NOMO-1 treated with DMSO at 0.1 percent for 48 hours (cell line): ENCODE measurements at regions not wholly inside any gene's neighbourhood (a gene's known extent, or its start where the extent isn't known, plus 50 kb on each side); places are given as distances from the start of the nearest gene placed in this dataset.
"Not testable (repeated sequence)": the region's sequence is repeated elsewhere in the genome, so short reads cannot be mapped to it uniquely, and the experiment has no call there.

Experiments
- DNase-seq: peaks from one replicate; lab custom pipeline; 2025; ENCODE audit not compliant: unreplicated experiment; lab: John Stamatoyannopoulos, UW

- DNase-seq: no peak
Measured at GRCh38 chr18:79579807-79580497, 99.7 kb upstream of the CTDP1 start.

DNA sequence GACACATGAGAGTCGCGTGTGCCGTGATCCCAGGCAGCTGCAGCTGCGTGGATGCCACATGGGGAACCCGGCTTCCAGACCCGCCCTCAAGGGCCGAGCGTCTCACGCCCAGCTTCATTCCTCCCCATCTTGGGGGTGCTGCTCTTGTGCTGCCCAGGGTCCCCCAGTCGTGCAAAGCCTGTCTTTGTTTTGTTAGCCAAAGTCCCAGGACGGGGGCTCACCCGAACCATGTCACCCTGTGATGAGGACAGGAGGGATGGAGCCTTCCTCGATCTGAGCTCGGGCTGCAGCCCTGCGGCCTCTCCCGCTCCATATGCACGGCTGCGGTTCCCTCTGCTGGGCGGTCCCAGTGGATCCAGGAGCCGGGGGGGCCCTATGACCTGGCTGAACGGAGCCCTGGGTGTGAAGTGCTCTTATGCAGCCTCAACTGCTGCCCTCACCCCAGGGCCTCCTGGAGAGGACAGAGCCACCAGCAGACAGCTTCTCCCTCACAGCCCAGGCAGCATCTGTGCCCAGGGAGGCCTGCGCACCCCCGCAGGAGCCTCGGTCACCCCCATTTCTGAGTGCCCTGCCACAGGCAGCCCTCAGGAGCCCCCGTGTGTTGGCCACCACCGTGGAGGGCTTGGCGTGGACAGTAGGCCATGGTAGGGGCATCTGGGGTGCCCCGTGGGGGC is 99.0 kb upstream of the CTDP1 start:
- DNase-seq: no peak

DNA sequence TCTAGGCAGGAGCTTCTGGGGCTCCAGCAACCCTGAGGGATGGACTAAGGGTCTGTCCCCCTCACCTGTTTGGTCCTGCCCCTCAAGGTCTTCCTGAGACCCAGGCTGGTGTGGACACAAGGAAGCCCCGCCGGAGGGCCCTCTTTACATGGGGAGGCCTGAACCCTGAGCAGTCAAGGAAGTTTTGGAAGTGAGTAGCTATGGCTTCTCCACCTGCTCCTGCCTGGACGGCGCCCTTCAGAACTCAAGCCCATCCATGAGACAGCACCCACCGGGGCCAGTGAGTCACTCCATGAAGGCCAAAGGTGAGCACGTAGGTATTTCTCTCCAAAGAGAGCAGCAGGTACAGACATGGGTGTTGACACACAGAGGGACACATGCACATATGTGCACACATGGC is 98.2 kb upstream of the CTDP1 start:
- no peak for DNase-seq

- no peak for DNase-seq
Measured at GRCh38 chr18:79581911-79582310, 97.7 kb upstream of the CTDP1 start.

DNA sequence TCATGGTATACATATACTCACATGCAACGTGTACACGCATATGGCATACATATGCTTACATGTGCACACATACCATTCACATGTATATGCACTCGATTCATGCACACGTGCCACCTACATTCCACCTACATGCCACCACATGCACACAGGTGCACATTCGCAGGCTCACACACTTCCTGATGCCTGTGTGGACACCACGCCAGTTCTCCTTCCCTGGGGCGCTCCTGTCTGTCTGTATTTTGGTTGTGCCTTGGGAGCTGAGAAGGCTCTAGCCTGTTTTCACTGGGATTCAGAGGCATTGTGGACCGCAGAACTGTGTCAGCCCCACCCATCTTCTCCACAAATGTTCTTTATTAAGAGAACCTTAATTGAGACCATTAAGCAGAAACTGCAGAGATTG is 96.6 kb upstream of the CTDP1 start:
- DNase-seq: no peak

DNA sequence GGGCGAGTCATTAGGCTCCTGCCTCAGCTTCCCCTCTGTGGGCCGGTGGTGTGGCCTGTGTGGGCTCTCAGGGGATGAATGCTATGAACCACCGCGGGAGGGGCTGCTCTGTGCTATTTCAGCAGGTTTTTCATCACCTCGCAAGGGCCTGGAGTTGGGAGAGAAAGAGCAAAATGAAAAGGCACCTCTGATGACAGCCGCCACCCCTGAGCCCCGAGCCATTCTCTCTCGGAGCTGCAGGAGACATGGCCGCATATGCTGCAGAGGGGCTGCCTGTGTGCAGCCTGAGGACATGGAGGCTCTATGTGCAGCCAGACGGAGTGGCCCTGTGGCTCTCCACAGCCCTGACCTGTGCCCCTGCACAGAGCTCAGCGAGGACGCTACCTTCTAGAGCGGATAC is 96.2 kb upstream of the CTDP1 start:
- no peak for DNase-seq

GRCh38 chr18:79583984-79584401 is 95.6 kb upstream of the CTDP1 start:
- peak; percentile 38 for DNase-seq

GRCh38 chr18:79584491-79585394 is 94.9 kb upstream of the CTDP1 start:
- no peak for DNase-seq

GRCh38 chr18:79585395-79586370 is 93.9 kb upstream of the CTDP1 start:
- DNase-seq: no peak

- no peak for DNase-seq
Measured at GRCh38 chr18:79586436-79587225, 93.0 kb upstream of the CTDP1 start.

GRCh38 chr18:79587226-79587741 is 92.3 kb upstream of the CTDP1 start:
- no peak for DNase-seq

GRCh38 chr18:79587779-79588635 is 91.6 kb upstream of the CTDP1 start:
- DNase-seq: no peak

DNA sequence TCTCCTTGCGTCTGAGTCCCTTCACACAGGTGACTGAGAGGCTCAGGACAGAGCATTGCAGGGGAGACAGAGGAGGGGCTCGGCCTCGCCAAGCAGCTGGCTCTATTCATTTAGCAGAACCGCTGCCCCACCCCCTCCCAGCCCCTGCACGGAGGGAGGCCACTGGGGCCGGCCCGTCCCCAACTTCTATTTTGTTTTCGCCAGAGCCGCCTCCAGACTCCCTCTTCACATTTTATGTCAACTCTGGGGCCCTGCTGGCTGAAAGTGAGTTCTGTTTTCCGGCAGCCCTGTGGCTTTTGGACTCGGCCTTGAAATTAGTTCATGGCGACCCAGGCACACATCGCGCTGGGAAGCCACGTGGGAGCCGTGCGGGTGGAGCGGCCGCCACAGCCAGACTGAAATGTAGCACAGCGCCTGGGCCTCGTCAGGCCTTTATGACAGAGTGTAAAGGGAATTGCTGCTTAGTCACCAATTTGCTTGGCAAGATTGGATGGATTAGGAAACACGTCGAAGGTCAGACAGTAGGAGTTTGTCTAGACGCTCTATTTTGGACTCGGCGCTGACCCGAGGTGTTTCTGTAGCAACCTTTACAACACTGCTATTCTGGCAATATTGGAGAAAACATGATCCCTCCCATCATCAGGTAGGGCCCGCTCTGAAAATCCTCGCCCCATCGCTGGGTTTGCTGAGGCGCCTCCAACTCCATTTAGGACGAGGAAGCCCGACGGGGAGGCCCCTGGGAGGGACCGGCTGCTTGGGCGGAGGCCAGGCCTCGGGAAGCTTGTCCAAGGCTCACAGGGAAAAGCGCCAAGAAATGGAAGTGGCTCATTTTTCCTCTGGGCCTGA is 90.7 kb upstream of the CTDP1 start:
- DNase-seq: no peak

- no peak for DNase-seq
Measured at GRCh38 chr18:79589601-79590091, 90.0 kb upstream of the CTDP1 start.

DNA sequence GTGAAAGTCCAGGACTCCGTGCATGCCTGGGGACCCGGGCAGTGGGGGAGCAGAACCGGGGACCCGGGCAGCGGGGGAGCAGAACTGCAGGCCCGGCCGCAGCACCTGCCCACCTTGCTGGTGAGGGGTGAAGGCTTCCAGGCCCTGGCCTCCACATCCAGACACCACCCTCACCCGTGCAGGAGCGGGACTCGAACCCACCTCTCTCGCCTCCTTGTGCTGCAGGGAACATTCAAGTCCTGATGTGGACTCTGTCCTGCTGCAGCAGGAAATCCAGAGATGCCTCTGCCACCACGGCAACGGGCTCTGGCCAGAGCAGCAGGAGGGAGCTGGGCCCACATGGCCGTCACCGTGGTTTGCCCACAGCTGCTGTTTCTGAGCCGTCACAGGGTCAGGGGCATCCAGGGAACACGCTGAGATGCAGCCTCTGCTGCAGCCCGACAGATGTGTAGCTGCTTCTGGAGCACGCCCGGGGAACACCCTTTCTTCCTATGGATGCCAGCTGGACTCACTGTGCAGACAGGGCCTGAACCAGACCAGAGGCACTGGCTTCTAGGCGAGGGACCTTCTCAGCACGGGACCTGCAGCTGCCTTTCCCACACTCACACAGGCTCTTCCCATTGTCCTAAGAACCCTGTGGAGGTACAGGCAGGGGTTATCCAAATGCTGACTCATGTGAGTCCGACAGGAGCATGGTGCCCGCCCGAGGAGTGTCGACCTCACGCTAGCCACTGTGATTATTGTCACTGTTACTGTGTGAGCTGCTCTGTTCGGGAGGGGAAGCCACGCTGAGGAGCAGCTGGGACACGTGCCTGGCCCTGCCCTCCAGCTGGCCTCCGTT is 89.2 kb upstream of the CTDP1 start:
- DNase-seq: no peak

GRCh38 chr18:79591032-79591308 is 88.6 kb upstream of the CTDP1 start:
- no peak for DNase-seq

GRCh38 chr18:79592684-79593083 is 86.9 kb upstream of the CTDP1 start:
- not testable (repeated sequence) for DNase-seq
